DMS79 (cell line): ENCODE measurements at regions not wholly inside any gene's neighbourhood (a gene's known extent, or its start where the extent isn't known, plus 50 kb on each side); places are given as distances from the start of the nearest gene placed in this dataset.

Experiments
- DNase-seq: peaks from one replicate; lab custom pipeline; 2025; lab: John Stamatoyannopoulos, UW

GRCh38 chr21:35367553-35367952 lies 318.5 kb upstream of the RUNX1 start:
- DNase-seq = no peak

- no peak for DNase-seq
These were observed 317.4 kb upstream of the RUNX1 start for GRCh38 chr21:35366394-35367080.

GRCh38 chr21:35363458-35363857 lies 314.4 kb upstream of the RUNX1 start:
- no peak for DNase-seq

- no peak for DNase-seq
These were observed 312.9 kb upstream of the RUNX1 start for GRCh38 chr21:35361988-35362387.

- DNase-seq = no peak
These were observed 311.9 kb upstream of the RUNX1 start for GRCh38 chr21:35360870-35361570.

GRCh38 chr21:35359076-35359475 lies 310.0 kb upstream of the RUNX1 start:
- DNase-seq = no peak

GRCh38 chr21:35358008-35358407 lies 308.9 kb upstream of the RUNX1 start:
- no peak for DNase-seq

- DNase-seq = no peak
These were observed 308.1 kb upstream of the RUNX1 start for GRCh38 chr21:35357041-35357780.

GRCh38 chr21:35354078-35354477 lies 305.0 kb upstream of the RUNX1 start:
- no peak for DNase-seq

- DNase-seq = no peak
These were observed 303.7 kb upstream of the RUNX1 start for GRCh38 chr21:35352793-35353192.

GRCh38 chr21:35352066-35352770 lies 303.1 kb upstream of the RUNX1 start:
- DNase-seq = no peak

- no peak for DNase-seq
These were observed 302.3 kb upstream of the RUNX1 start for GRCh38 chr21:35351434-35351833.

GRCh38 chr21:35350965-35351364 lies 301.9 kb upstream of the RUNX1 start:
- no peak for DNase-seq

- no peak for DNase-seq
These were observed 300.4 kb upstream of the RUNX1 start for GRCh38 chr21:35349376-35350080.

GRCh38 chr21:35348686-35349085 lies 299.6 kb upstream of the RUNX1 start:
- DNase-seq = no peak

GRCh38 chr21:35346697-35347096 lies 297.6 kb upstream of the RUNX1 start:
- no peak for DNase-seq

GRCh38 chr21:35345954-35346353 lies 296.9 kb upstream of the RUNX1 start:
- no peak for DNase-seq

- no peak for DNase-seq
These were observed 295.5 kb upstream of the RUNX1 start for GRCh38 chr21:35344582-35344981.

- no peak for DNase-seq
These were observed 294.1 kb upstream of the RUNX1 start for GRCh38 chr21:35343046-35343819.

- DNase-seq = no peak
These were observed 293.3 kb upstream of the RUNX1 start for GRCh38 chr21:35342440-35342839.

- DNase-seq = no peak
These were observed 291.2 kb upstream of the RUNX1 start for GRCh38 chr21:35340273-35340672.
